NCI-H1417 treated with DMSO at 0.1 percent for 48 hours (cell line): ENCODE measurements at regions not wholly inside any gene's neighbourhood (a gene's known extent, or its start where the extent isn't known, plus 50 kb on each side); places are given as distances from the start of the nearest gene placed in this dataset.

Experiments
- DNase-seq: peaks from one replicate; lab custom pipeline; 2025; lab: John Stamatoyannopoulos, UW

DNA sequence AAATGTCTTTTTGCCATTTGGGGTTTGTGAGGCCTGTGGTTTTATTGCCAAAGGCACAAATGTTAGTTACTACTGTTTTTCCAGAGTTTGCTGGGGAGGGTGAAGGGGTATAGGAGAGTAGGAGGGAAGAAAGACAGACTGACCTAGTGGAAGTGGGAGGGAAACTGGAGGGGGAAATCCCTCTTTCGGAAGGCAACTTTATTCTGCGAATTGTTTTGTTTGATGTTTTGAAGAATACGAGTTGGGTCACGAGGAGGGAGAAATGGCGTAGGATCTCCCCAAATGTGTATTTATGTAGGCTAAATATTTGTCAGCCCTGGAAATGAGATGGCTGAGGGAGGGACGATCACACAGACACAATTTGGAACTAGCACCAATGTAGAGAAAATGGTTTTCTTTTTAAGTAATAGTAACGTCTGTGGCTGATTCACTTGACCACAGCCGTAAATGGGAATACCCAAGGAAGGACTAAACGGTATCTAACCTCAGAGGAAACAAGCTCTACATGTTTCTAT lies 172.3 kb downstream of the ICOS start:
- no peak for DNase-seq

DNA sequence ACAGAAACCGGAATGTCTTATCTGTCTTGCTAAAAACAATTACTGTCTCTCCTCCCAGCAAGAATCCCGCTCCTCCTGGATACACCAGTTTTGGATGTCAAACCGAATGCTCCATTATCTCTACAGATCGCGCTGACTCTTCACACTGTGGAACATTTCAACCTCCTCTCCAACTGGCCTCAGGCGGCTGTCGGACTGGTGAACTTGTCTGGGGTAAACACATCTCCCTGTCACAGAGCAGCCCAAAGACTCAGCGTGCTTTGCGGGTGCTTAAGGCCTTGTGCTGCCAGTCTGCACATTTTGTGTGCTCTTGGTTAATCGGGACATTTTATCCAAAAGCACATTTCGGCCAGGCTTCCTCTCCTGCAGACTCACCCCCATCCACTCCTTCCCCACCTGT lies 173.1 kb downstream of the ICOS start:
- no peak for DNase-seq

DNA sequence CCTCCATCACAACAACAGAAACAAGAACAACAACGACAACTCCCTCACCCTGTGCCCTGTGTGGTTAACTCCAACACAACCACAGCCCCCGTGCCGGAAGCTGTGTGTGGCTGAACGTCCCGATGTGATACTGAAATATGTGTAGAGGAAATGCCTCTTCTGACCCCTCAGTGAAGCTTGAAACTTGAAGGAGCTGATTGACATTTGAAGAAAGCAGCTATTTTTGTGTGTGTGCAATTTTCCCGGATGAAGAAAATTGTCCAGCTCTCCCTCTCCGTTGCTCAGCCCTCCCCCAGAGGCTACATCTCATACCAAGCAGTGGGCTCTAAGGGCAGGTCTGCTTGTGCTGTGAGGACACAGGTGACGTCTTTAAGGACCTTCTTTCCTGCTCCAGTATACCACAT lies 173.8 kb downstream of the ICOS start:
- DNase-seq, result no peak

DNA sequence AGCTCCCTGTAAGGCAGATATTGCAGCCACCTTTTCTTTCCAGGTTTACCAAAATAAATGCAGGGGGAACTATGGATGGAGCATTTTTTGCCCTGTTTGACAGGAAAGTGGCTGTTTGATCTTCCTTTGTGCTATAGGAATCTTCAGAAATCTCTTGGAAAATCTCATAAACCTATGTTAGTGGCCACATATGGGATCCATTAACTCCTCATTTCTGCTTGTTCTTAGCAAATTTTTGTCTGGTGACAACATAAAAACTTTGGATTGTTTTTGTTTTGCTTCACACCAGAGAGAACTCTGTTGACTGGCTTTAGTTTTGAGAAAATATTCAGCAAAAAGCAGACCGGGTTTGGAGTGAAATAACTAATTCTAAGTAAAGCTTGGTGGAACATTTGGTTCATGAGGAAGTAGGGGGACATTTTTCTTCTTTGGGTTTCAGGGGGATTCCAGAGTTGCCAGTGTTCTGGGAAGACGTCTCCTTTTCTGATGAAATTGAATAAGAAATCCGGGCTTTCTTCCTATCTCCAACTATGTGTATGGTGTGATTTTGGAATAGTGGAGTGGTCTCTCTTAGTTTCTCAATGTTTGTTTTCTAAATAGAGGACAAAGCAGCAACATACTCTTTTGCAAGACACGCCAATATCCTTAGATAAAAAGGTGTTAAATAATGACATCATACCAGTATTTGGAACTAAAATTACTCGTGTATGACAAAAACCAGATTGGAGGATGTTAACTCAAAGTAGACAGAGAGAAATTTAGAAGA lies 174.4 kb downstream of the ICOS start:
- DNase-seq, result no peak

DNA sequence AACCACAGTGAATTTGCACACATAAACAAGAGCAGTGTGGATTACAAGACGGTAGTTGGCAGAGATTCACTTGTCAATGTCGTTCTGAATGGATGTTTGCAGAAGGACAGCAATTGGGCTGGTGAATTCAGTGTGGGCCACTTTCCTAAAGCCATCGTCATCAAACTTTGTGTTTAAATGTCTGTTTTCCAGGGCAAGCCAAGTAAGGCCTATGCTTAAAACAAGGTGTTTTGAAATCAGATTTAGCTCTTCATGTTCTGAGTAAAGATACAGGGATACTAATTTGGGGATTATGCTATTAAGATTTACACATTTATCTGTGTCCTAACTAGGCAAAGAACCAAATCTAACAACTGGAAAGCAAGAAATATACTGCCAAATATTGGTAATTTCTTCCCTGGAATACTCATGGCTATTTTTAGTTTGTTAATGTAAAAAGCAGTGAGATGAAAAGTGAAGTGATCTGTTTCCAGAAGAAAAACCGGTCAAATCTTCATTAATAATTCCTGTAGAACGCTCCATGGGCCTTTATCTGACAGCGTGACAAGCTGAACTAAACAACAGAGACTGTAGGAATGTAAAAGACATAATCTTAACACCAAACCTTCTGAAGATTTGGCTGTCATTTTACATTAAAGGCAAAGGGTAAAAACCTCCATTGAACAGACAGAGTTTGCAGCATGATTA lies 175.7 kb downstream of the ICOS start:
- DNase-seq, result no peak

DNA sequence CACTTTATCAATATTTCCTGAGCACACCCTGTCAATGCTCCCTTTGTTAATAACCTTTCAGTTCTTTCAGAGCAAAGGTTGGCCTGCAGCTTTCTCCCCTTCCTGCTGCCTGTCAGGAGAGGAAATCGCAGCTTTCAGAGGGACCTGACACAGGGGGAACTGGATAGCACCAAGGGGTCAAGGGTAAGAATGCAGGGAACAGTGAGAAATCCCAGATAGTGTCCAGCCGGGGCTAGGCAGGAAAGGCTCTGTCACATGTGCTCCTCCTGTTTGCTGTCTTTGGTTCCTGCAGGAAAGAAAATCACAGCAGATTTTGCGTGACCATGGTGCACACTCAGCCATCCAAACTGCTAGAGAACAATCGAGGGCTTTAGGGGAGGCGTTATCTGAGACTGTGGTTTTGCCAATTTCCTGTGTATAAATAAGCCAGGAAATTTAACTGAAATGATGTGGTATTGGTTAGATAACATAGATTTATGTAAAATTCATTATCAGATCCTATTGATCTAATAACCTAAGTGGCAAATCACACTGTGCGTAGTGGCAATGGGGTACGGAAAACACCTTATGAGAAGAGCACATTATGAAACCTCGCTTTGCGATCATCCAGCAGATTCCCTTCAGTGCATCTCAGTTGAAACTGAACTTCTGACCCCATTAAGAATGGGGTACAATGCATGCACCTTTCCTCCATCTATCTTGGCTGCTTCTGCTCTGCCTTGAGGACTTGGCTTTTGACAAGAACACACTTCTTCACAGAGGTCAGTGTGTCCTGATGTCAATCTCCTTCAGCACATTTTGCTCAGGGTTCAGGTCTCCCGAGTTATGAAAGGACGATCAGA lies 178.0 kb downstream of the ICOS start:
- DNase-seq, result no peak

DNA sequence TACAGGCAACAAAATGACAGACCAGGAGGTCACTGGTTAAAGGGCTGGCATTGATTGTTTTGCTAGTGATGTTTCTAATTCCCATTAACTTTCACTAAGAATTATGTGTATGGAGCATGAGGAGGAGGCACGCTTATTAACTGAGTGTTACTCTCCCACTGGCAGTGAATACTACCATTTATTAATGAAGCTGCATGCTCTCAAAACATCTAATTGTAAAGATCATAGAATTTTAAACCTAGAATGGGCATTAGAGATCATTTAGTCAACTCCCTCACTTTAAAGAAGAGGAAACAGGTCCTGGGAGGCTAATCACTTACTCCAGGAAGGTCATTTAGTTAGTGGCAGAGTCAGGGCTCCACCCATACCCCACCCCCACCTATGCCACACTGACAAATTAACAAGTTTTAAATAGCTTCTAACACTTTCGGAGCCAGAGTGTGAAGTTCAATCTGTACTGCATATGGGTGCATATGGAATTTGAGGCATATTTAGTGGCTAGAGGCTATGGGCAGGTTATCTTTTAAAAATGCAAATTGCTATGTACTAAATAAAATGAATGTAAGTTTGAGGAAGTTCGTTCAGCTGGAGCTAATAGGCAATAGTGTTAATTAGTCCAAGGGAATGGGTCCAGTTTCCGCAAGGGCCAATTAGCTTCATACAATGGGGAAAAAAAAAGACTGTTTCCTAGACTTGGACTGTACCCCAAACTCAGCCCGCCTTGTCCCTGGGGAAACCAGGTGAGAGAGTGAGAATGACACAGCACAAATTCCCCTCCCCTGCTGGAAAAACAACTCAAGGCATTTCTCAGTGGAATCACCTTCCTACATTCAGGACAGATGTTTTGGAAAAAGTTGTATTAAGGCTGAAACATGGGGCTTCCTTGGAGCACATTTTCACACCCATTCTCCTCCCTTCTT lies 178.8 kb downstream of the ICOS start:
- DNase-seq, result no peak

DNA sequence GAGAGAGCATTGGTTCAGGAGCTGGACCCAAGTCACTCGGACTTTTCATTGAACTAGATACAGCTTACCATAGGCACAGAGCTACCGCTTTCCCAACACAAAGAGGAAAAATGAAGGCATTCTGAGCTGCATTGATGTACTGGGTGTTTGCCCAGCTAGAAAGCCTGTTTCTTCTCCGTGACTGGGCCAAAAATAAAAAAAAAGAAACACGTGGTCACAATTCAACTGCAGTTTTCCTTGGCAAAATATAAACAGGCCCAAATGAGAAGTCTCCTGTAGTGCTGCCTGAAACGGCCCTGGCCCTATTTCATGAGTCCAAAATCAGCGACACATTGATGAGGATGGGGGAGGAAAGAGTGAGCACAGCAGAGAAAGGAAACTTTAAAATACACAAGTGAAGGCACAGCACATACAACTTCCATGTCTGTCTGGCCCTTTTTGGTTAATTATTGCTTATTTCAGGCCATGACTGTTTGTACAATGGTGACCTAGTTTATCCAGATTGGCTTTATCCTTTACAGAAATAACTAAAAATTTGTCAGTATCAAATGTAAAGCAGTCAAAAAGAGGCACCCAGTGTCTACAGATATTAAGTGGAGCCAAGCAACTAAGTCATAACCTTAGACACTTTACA lies 179.7 kb downstream of the ICOS start:
- no peak for DNase-seq

DNA sequence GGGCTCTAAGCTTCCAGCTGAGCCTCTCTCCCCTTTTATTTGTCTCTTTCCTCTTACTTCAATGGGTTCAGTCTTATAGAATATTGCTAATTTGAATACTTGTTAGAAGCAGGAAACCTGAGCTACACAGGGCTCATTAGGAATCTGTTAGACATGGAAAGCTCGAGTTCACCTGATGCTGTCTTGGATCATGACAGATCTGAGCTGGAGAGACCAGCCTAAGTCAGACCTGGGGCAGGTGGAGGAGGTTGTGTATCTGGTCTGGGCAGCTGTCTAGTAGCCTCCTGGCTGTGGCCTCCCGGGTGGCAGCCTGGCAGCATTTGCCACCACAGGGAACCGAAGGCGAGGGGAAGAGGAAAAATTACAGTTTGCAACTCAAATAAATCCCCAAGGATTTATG lies 185.9 kb downstream of the ICOS start:
- no peak for DNase-seq

DNA sequence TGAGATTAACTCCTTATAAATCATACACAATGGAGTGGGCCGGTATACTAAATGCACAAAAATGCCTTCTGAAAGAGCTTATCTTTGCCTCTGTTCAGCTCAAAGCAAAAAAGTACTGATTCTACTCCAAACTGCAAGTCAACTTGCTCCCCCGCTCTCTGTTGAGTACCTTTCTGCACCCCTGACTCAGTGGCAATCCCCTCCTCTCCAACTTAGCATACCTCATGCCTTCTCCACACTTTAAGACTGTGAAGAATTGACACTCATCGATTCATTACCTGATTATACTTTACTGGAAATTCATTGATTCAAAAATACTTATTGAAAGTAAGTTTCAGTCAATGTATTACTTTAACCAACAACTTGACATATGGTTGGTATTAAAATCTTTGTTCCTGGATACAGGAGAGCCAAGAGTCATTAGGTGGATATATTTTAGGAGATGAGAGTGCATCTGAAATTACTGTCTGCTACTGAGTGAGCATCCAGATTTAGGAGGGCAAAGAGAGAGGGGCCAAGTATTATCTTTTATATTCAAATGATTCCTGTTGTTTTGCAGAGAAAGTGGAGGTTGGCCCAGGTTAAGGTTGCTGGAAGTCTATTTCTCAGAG lies 187.7 kb downstream of the ICOS start:
- no peak for DNase-seq

DNA sequence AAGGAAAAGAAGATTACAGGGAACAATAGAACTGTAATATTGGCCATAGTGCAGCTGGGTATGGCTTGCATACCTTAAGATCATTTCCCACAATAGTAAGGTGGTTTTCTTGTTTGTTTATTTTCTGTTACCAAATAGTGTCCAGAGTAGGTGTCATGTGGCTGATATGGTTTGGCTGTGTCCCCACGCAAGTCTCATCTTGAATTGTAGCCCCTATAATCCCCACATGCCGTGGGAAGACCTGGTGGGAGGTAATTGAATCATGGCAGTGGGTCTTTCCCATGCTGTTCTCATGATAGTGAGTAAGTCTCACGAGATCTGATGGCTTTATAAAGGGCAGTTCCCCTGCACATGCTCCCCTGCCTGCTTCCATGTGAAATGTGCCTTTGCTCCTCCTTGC lies 190.1 kb downstream of the ICOS start:
- no peak for DNase-seq

DNA sequence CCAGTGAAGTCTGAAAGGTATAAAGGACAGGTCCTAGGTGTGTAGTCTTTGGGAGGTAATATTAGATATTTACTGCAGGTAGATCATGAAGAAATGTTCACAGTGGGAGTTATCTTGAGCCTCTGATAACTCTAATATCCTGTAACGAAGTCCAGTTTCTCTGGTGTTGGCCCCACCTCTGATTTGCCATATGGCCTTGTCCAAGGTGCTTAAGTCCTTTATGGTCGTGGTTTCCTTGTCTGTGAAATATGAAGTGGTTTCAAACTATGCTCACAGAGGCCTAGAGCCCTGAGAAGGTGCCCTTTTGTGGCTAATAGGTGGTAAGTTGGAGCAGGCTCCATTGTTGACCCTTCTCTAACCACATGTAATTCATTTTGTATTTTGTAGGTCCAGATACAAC lies 190.7 kb downstream of the ICOS start:
- no peak for DNase-seq

DNA sequence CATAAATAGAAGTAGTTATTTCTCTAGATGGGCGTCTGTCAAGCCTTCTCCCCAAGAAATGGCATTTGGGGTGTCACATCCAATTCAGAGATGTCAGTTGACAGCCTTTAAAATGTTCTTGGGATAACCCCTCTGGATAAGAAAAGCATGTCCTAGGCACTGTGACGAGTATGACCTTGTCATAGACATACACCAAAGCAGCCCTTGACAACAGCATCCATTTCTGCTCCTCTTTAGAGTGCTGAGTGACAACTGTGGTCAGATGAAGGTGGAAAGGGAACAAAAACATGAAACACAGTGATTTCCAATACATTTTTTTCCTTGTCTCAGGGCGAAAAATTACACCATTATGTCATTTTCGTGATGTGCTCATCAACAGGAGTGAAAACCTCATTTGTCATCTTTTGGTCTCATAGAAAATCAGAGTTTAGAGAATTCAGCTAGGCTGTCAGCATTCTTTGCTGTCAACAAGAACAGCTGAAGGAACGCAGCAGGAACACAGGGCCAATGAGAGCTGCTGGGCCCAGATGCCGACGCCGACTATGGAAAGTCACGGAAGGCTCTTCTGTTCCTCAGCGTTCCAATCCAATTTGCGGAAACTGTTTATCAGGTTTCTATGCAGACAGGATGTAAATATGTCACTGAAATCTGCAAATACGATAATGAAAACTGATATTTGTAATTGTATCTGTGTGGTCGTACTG lies 193.2 kb downstream of the ICOS start:
- no peak for DNase-seq

DNA sequence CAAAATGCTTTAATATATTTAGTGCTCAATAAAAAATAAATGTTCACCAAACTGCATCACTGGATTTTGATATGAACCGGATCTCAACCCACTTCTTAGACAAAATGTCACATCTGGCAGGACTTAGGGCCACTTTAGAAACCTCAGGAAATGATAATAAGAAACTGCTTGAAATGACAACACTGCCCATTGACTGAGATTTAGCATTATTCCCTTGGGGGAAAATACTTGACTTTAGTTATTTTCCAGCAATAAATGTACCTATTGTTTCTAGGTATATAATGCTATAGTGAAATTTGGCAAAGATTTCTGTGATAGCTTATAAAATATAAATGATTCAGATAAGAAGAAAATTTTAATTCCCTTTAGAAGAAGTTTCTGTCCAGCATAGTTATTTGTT lies 195.1 kb downstream of the ICOS start:
- DNase-seq, result no peak

DNA sequence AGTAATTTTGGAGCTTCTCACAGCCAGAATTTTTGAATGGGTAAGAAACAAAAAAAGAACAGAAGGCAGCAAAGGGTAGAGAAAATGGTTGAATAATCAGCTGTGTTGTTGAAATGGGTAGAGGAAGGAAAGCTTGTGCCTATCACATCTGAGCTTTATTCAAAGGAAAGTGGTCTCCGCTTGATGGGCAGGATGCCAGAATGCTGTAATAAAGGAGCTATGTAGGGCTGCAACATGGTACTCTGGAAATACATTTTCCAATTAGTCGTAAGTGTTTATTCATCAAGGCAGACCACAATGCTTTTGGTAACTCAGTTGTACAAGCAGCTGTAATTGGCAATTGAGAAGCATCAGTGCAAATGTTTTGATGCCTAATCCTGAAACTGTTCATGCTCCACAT lies 196.9 kb downstream of the ICOS start:
- DNase-seq, result no peak

DNA sequence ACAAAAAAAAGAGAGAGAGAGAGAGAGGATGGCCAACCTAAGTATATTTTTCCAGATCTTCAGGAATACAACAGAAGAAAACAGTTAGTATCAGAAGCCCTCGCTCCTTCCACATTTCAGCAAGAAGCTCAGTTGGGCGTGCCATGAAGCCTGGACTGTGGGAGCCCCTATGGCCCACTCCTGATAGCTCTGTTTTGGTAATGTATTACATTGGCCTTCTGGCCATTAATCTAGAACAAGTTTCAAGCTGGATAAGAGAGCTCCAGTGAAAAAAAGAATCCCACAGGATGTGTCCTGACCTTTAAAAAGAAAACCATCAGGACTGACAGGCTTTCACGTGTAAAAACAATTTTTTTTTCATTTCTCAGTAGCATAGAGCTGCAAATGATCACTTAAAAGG lies 197.9 kb downstream of the ICOS start:
- no peak for DNase-seq

DNA sequence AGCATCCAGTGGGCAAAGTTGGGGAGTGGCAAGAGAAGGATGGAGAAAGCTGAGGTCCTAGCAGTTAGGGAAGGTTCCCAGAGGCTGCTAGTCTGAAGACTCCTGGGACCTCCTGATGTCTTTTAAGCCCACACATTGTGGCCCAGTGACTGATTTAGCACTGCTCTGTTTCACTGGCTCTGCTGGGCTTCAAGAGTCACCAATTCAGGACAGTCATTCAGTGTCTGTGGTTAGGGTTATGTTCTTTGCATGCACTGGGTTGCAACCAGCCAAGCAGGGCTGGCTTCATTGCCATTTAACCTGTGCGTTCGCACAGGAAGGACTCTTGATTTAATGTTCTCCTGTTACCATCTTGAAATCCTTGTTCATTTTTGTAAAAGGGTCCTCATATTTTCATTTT lies 199.2 kb downstream of the ICOS start:
- DNase-seq, result no peak

DNA sequence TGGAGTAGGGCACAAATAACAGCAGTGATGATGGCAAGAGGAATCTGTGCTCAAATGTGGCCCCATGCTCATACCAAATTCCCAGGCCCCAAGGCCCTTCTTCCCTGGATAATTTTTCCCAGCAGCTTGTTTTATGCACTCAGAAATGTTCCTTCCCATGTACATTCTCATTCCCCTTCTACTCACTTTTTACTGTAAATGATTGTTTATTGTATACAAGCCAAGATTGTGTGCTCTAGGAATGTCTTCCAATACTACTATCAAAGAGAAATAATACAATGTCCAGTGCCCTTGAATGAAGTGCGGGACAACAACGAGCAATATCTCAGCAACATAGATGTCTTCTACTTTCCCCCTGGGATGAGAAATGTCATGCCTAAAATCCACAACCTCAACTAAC lies 201.6 kb downstream of the ICOS start:
- no peak for DNase-seq

DNA sequence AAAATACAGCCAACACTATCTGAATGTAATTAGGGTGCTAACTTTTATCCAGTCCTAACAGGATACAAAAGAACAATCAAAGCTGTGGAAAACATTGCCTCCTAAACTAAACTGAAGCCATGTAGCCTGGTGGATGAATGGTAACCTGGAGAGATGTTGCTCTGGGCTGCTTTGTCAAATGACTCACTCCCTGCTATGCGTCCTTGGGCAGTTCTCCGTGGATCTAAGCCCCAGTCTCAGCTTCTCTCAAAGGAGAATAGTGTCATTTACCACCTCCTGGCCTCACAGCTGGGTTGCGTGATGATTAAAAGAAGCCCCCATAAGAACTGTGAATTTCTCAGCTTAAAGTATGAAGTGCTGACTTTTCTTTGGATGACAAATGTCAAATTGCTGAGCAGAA lies 203.7 kb downstream of the ICOS start:
- no peak for DNase-seq
